Suppressor macrophage treated with lipopolysaccharide for 1 hour (primary cell): ENCODE measurements at regions not wholly inside any gene's neighbourhood (a gene's known extent, or its start where the extent isn't known, plus 50 kb on each side); places are given as distances from the start of the nearest gene placed in this dataset.
A peak's percentile ranks its signal among the peaks of the same experiment; 100 is the strongest.
"Not testable (repeated sequence)": the region's sequence is repeated elsewhere in the genome, so short reads cannot be mapped to it uniquely, and the experiment has no call there.

Experiments
- DNase-seq, 3 donors: peaks; one replicate each; pipeline ENCODE4 v3.0.0-alpha.2; 2020 to 2022

- DNase-seq = no peak
Measured at GRCh38 chr5:130316971-130317680, 412.9 kb downstream of the CHSY3 start.

- DNase-seq = no peak
Measured at GRCh38 chr5:130295235-130295634, 391.0 kb downstream of the CHSY3 start.

GRCh38 chr5:130294798-130295197 lies 390.5 kb downstream of the CHSY3 start:
- not testable (repeated sequence) for DNase-seq

GRCh38 chr5:130290219-130290618 lies 386.0 kb downstream of the CHSY3 start:
- DNase-seq = peak in 1 of 3 donors; percentile 1

GRCh38 chr5:130289132-130290088 lies 385.1 kb downstream of the CHSY3 start:
- DNase-seq = peak; percentile 24 to 37 (median 33)

- DNase-seq = no peak
Measured at GRCh38 chr5:130287438-130287837, 383.2 kb downstream of the CHSY3 start.

GRCh38 chr5:130286971-130287370 lies 382.7 kb downstream of the CHSY3 start:
- DNase-seq = no peak

- no peak for DNase-seq
Measured at GRCh38 chr5:130282049-130282448, 377.8 kb downstream of the CHSY3 start.

GRCh38 chr5:130280528-130281217 lies 376.4 kb downstream of the CHSY3 start:
- DNase-seq = no peak

- no peak for DNase-seq
Measured at GRCh38 chr5:130279386-130279785, 375.1 kb downstream of the CHSY3 start.

- no peak for DNase-seq
Measured at GRCh38 chr5:130278136-130278535, 373.9 kb downstream of the CHSY3 start.

GRCh38 chr5:130277522-130277921 lies 373.3 kb downstream of the CHSY3 start:
- no peak for DNase-seq

GRCh38 chr5:130277002-130277401 lies 372.7 kb downstream of the CHSY3 start:
- DNase-seq = no peak

- no peak for DNase-seq
Measured at GRCh38 chr5:130272837-130273236, 368.6 kb downstream of the CHSY3 start.

- peak in 1 of 3 donors; percentile 1 for DNase-seq
Measured at GRCh38 chr5:130270786-130271185, 366.5 kb downstream of the CHSY3 start.

GRCh38 chr5:130268489-130268888 lies 364.2 kb downstream of the CHSY3 start:
- no peak for DNase-seq

GRCh38 chr5:130267926-130268325 lies 363.7 kb downstream of the CHSY3 start:
- no peak for DNase-seq

GRCh38 chr5:130260481-130260880 lies 356.2 kb downstream of the CHSY3 start:
- DNase-seq = no peak

GRCh38 chr5:130251931-130252330 lies 347.7 kb downstream of the CHSY3 start:
- no peak for DNase-seq

GRCh38 chr5:130243641-130244040 lies 339.4 kb downstream of the CHSY3 start:
- no peak for DNase-seq

- DNase-seq = peak; percentile 37 to 80 (median 72)
Measured at GRCh38 chr5:130237721-130238120, 333.5 kb downstream of the CHSY3 start.
